ENCODE measurements at regions not wholly inside any gene's neighbourhood (a gene's known extent, or its start where the extent isn't known, plus 50 kb on each side); places are given as distances from the start of the nearest gene placed in this dataset.

DNA sequence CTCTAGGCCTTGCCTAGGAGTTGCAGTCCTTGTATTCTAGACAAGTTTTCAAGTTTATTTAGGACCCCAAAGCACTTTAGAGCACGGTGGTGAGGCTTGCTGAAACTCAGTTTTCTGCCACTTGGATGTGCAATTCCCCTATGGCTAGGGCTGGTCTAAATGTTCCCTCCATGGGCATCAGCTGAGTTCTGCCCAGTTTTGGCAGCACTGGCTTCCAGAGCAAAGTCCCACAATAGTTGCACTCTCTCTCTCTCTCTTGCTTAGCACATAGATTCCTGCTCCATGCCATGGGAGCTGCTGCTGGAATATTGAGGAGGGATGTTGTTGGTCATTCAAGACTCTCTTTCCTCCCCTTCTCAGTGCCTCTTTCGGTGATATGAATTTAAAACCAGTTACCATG, 760.2 kb upstream of the SLC39A10 start:
- no peaks in the 10 kb centered on the region for H3K9me3 ChIP-seq (ENCODE audit: control insufficient read depth in 1 of 2, insufficient read depth in 1 of 2, low read depth in 1 of 2, low read length in 2 of 2)
- H3K4me1 ChIP-seq (ENCODE audit: control insufficient read depth in 1 of 2, insufficient read depth in 2 of 2, low read length in 2 of 2): no peaks in the 10 kb centered on the region
- H2AFZ ChIP-seq (ENCODE audit: low read depth, low read length, poor library complexity, severe bottlenecking): no peak overlapping the region
- H3K4me3 ChIP-seq (replicated peaks in 1 of 2; ENCODE audit: low read depth in 1 of 2, low read length in 2 of 2): no peak overlapping the region
- no peaks in the 10 kb centered on the region for H3K79me2 ChIP-seq (ENCODE audit: insufficient read depth, low read length)
- no peak overlapping the region for H3K4me2 ChIP-seq (ENCODE audit: low read length)
- no peaks in the 10 kb centered on the region for H3K27me3 ChIP-seq (ENCODE audit: insufficient read depth, low read length)
- ChIA-PET CTCF (no interaction called here), POLR2A (no interaction called here), RAD21 (ENCODE audit: low non-redundant PET in 1 of 2, low total read pairs in 2 of 2, uncharacterized antibody in 2 of 2, unreplicated experiment in 2 of 2) (no interaction called here)
- H3K9ac ChIP-seq (ENCODE audit: low read length): no peak overlapping the region
- TF ChIP-seq JUND (IDR thresholded peaks at IDR 0.05): no peak
- TF ChIP-seq CEBPB (IDR thresholded peaks at IDR 0.05; ENCODE audit: low read depth): no peak
- TF ChIP-seq, protein P1, sequence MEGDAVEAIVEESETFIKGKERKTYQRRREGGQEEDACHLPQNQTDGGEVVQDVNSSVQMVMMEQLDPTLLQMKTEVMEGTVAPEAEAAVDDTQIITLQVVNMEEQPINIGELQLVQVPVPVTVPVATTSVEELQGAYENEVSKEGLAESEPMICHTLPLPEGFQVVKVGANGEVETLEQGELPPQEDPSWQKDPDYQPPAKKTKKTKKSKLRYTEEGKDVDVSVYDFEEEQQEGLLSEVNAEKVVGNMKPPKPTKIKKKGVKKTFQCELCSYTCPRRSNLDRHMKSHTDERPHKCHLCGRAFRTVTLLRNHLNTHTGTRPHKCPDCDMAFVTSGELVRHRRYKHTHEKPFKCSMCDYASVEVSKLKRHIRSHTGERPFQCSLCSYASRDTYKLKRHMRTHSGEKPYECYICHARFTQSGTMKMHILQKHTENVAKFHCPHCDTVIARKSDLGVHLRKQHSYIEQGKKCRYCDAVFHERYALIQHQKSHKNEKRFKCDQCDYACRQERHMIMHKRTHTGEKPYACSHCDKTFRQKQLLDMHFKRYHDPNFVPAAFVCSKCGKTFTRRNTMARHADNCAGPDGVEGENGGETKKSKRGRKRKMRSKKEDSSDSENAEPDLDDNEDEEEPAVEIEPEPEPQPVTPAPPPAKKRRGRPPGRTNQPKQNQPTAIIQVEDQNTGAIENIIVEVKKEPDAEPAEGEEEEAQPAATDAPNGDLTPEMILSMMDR (IDR thresholded peaks at IDR 0.05 in 2 of 3, conservative IDR thresholded peaks at IDR 0.05 in 1 of 3; ENCODE audit: borderline replicate concordance in 1 of 3, insufficient read depth in 1 of 3, low read depth in 2 of 3, low read length in 2 of 3): no peak
- TF ChIP-seq YY1 (IDR thresholded peaks at IDR 0.05; ENCODE audit: extremely low read depth, insufficient replicate concordance, low read depth, low read length): no peak
- TF ChIP-seq POLR2A (IDR thresholded peaks at IDR 0.05; ENCODE audit: borderline replicate concordance, extremely low read depth, insufficient read depth, insufficient read length): no peak
- TF ChIP-seq TCF7L2 (IDR thresholded peaks at IDR 0.05; ENCODE audit: borderline replicate concordance, extremely low read depth, insufficient read depth, insufficient read length): no peak
- TF ChIP-seq ZNF274 (IDR thresholded peaks at IDR 0.05; ENCODE audit: low read depth, low read length): no peak
- TF ChIP-seq, protein P2, sequence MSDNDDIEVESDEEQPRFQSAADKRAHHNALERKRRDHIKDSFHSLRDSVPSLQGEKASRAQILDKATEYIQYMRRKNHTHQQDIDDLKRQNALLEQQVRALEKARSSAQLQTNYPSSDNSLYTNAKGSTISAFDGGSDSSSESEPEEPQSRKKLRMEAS (IDR thresholded peaks at IDR 0.05): no peak
- no peak for TF ChIP-seq SIN3A (IDR thresholded peaks at IDR 0.05; ENCODE audit: low read depth)
- no peak for TF ChIP-seq SRF (IDR thresholded peaks at IDR 0.05; ENCODE audit: low read depth)
- no peak for TF ChIP-seq ELF1 (IDR thresholded peaks at IDR 0.05; ENCODE audit: borderline replicate concordance, low read depth)
- TF ChIP-seq POLR2AphosphoS5 (IDR thresholded peaks at IDR 0.05; ENCODE audit: low read depth, low read length): no peak
- no peak for TF ChIP-seq EZH2 (IDR thresholded peaks at IDR 0.05)
- TF ChIP-seq RAD21 (IDR thresholded peaks at IDR 0.05; ENCODE audit: low read depth): no peak
- H3K36me3 ChIP-seq (ENCODE audit: control insufficient read depth in 1 of 2, insufficient read depth in 2 of 2, low read length in 2 of 2): no peaks in the 10 kb centered on the region
- no peak for ATAC-seq
- H3K27ac ChIP-seq (ENCODE audit: low read depth, low read length): no peak overlapping the region
- intact Hi-C loops (cut with micrococcal nuclease): no loop called here
- no TSS peak for BruUV-seq (replicated peaks)
- H3K9me2 ChIP-seq (ENCODE audit: insufficient read depth): no peaks in the 10 kb centered on the region
- DNase-seq (ENCODE audit: low read depth, low spot score): no peak
- no peaks in the 10 kb centered on the region for H4K20me1 ChIP-seq (ENCODE audit: insufficient read depth)

Data from HCT116 (cell line).